Heart left ventricle (tissue), 16 donors: ENCODE measurements at regions not wholly inside any gene's neighbourhood (a gene's known extent, or its start where the extent isn't known, plus 50 kb on each side); places are given as distances from the start of the nearest gene placed in this dataset.

Experiments used
- ATAC-seq, 4 donors: fragments of 200-7000 bp; cut with Tn5 transposase; one replicate each; pipeline ENCODE4 v1.9.1; 2020 to 2022; ENCODE audit warnings: moderate library complexity in 4 of 4, mild to moderate bottlenecking in 3 of 4, moderate number of reproducible peaks in 1 of 4
- DNase-seq, 5 donors: peaks; one replicate each; pipeline ENCODE4 v3.0.0-alpha.2; 2020
- H3K27ac ChIP-seq, 12 donors: fragments of 200-600 bp; sonication (generic) in 4 of 12; one replicate each; pipeline versions ENCODE4 v1.5.0 to v1.8.0; 2016 to 2022; ENCODE audit warnings: mild to moderate bottlenecking in 2 of 12
- H3K27me3 ChIP-seq, 9 donors: fragments of 200-600 bp; sonication (generic) in 2 of 9; one replicate each; pipeline versions ENCODE4 v1.5.1 to v1.8.0; 2016 to 2022; ENCODE audit warnings: mild to moderate bottlenecking in 3 of 9
- H3K36me3 ChIP-seq, 9 donors: fragments of 200-600 bp; sonication (generic) in 2 of 9; one replicate each; pipeline versions ENCODE4 v1.5.0 to v1.8.0; 2018 to 2022; ENCODE audit warnings: mild to moderate bottlenecking in 2 of 9
- H3K4me1 ChIP-seq, 12 donors: fragments of 200-600 bp; sonication (generic) in 4 of 12; one replicate each; pipeline versions ENCODE4 v1.5.0 to v1.8.0; 2016 to 2022; ENCODE audit warnings: mild to moderate bottlenecking in 3 of 12
- H3K4me3 ChIP-seq, 12 donors: fragments of 200-600 bp; sonication (generic) in 4 of 12; one replicate each; pipeline versions ENCODE4 v1.5.0 to v1.8.0; 2017 to 2022; ENCODE audit warnings: mild to moderate bottlenecking in 9 of 12, moderate library complexity in 4 of 12
- H3K9me3 ChIP-seq, 12 donors: fragments of 200-600 bp; sonication (generic) in 4 of 12; one replicate each; pipeline versions ENCODE4 v1.5.0 to v1.8.0; 2016 to 2022; ENCODE audit warnings: mild to moderate bottlenecking in 1 of 12
- POLR2A ChIP-seq, 2 donors: fragments of 450-650 bp; IDR thresholded peaks; one replicate each; pipeline ENCODE4 v1.6.1; 2017; ENCODE audit warnings: antibody characterized with exemption in 2 of 2, mild to moderate bottlenecking in 2 of 2, moderate library complexity in 2 of 2
- WGBS, 4 donors: extraction: QIAGEN DNeasy Blood & Tissue Kit in 2 of 4; methylation state at CpG; one replicate each; pipeline versions ENCODE4 v1.1.5 to v1.1.7; 2013 to 2018; 5-methylcytosine and 5-hydroxymethylcytosine counted together
- intact Hi-C, 10 donors: fragments of 100-400 bp; cut with DNase I; formaldehyde crosslinking; loops; one replicate each; pipeline versions ENCODE4 v1.11.1 to v1.14.2; 2022
- TF ChIP-seq, protein P1 (sequence below), 12 donors: fragments of 200-600 bp; sonication (generic) in 4 of 12; IDR thresholded peaks; one replicate each; pipeline versions ENCODE4 v1.5.0 to v1.8.0; 2018 to 2022; ENCODE audit warnings: antibody characterized with exemption in 12 of 12, mild to moderate bottlenecking in 5 of 12
- donor health status: ischemic (EF 13 %, LVEDD 7.1; RV severe dilation, severe dysfunction).
- donor health status: healthy with polysubstance abuse.
- donor health status: DM: no; HTN: yes; CAD: no.
- donor health status: DM: no; HTN: no; CAD: no.
- donor health status: ischemic (EF 25% LVEDD 6.9; RV normal size, moderate dysfunction).
- donor health status: ischemic (EF 25% LVEDD 5.7; RV mildly dilated, moderate dysfunction).
- donor health status: healthy.
- donor health status: DM: yes; HTN: yes; CAD: no.
- donor health status: ischemic (EF 35%, LVEDD 5.7; RV mildly dilated, moderate dysfunction).
- donor health status: nonischemic (EF 11% LVEDD 7.7; RV severe dilation, severe dysfunction).
- donor health status: DM: yes; HTN: yes; CAD: no.
- donor health status: PGD.
- donor health status: ischemic (EF 29% LVEDD 5.4; RV normal size, mild dysfunction).
- donor health status: nonischemic (EF 23%, LVEDD 6.1; RV moderate dilation, normal function).

DNA sequence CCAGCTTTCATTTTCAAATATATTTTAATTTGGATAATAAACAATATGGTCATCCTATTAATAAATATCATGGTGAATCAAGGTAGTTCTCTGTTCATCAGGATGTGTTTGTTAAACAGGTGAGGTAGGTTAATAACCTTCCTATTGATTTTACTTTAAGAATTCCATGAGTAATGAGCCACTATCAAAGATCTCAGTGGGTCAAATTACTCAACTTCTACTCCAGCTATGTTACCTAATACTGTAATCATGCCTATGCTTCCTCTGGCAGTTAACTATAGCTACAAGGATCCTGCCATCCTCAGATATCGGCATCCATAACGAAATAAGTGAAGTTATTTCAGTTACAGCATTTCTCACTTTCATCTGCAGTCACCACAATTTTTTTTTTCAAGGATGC is 289.6 kb upstream of the SLC8A1 start:
- no peaks in the 10 kb centered on the region for H3K4me1 ChIP-seq
- H3K27me3 ChIP-seq, result no peaks in the 10 kb centered on the region
- no peaks in the 10 kb centered on the region for H3K9me3 ChIP-seq
- H3K4me3 ChIP-seq, result no peak overlapping the region
- WGBS, 4 donors, result 78 to 88% (median 84%) methylated on average over 2 of the region's 2 CpGs
- H3K27ac ChIP-seq, result no peak overlapping the region
- DNase-seq (no peak), ATAC-seq (no peak)
- intact Hi-C loops, result no loop called here
- TF ChIP-seq POLR2A (IDR thresholded peaks at IDR 0.05), result no peak
- TF ChIP-seq, protein P1, sequence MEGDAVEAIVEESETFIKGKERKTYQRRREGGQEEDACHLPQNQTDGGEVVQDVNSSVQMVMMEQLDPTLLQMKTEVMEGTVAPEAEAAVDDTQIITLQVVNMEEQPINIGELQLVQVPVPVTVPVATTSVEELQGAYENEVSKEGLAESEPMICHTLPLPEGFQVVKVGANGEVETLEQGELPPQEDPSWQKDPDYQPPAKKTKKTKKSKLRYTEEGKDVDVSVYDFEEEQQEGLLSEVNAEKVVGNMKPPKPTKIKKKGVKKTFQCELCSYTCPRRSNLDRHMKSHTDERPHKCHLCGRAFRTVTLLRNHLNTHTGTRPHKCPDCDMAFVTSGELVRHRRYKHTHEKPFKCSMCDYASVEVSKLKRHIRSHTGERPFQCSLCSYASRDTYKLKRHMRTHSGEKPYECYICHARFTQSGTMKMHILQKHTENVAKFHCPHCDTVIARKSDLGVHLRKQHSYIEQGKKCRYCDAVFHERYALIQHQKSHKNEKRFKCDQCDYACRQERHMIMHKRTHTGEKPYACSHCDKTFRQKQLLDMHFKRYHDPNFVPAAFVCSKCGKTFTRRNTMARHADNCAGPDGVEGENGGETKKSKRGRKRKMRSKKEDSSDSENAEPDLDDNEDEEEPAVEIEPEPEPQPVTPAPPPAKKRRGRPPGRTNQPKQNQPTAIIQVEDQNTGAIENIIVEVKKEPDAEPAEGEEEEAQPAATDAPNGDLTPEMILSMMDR (IDR thresholded peaks at IDR 0.05), result no peak
- H3K36me3 ChIP-seq, result no peaks in the 10 kb centered on the region

DNA sequence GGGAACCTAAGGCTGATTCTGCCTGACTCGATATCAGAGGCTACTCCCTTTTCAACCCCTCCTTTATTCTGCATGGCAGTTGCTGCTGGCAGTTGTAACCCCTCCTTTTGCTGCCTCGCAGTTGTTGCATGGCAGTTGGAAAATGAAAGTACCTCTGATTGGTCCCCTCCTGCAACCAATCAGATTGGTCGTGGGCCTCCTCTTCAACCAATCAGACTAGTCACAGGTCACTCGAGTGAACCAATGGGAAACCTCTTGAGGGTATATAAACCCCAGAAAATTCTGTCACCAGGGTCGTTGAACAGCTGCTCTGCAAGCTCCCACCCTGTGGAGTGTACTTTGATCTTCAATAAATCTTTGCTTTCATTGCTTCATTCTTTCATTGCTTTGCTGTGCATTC is 294.3 kb upstream of the SLC8A1 start:
- peak in 3 of 4 donors; percentile 54 to 91 (median 77) for ATAC-seq

DNA sequence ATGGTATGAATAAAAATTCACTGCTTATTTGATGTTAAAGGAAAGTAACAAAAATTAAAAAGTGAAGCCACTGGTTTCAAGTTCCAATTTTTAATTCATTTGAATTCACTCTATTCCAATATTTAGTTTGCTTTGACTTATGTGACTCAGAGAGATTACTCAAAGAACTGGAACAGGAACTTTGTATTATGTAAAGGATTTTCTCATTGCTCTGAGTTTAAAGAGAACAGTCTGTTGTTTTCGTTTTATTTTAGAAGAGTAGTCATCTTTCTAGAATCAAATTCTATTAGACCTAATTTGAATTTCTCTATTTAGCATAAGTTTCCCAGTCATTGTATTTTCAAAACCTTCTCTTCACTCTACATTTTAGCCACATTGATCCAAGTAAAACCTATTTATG is 300.1 kb upstream of the SLC8A1 start:
- Histone ChIP-seq H3K4me1 (peaks cover 0 to 12% (median 0%) of the 10 kb centered on the region in 12 donors), H3K4me3 (no peak overlapping the region), H3K9me3 (no peaks in the 10 kb centered on the region), H3K27me3 (no peaks in the 10 kb centered on the region), H3K36me3 (no peaks in the 10 kb centered on the region), H3K27ac (no peak overlapping the region)
- WGBS, 4 donors, result 48 to 64% (median 62%) methylated on average over 1 of the region's 1 CpG
- intact Hi-C loops, result loop anchor here in 5 of 10 donors (10.0 kb wide), 4 partner anchors 267 to 837 kb away; partner anchors contain the start of gene SLC8A1 (in 2 of the 5)
- DNase-seq (no peak), ATAC-seq (no peak)
- TF ChIP-seq, protein P1 (IDR thresholded peaks at IDR 0.05), result no peak
- no peak for TF ChIP-seq POLR2A (IDR thresholded peaks at IDR 0.05)

More for the DNA sequence above, 294.3 kb upstream of the SLC8A1 start:
- Histone ChIP-seq H3K4me3 (peak overlapping the region in 2 of 12 donors; percentile 10 to 35), H3K27ac (no peak overlapping the region), H3K9me3 (no peaks in the 10 kb centered on the region), H3K27me3 (no peaks in the 10 kb centered on the region), H3K36me3 (no peaks in the 10 kb centered on the region), H3K4me1 (no peaks in the 10 kb centered on the region)
- 58 to 87% (median 74%) methylated on average over 5 of the region's 5 CpGs for WGBS, 4 donors
- TF ChIP-seq, protein P1 (IDR thresholded peaks at IDR 0.05), result no peak
- no peak for TF ChIP-seq POLR2A (IDR thresholded peaks at IDR 0.05)
- DNase-seq, result peak in 4 of 5 donors; percentile 29 to 62 (median 33)
- intact Hi-C loops, result no loop called here

DNA sequence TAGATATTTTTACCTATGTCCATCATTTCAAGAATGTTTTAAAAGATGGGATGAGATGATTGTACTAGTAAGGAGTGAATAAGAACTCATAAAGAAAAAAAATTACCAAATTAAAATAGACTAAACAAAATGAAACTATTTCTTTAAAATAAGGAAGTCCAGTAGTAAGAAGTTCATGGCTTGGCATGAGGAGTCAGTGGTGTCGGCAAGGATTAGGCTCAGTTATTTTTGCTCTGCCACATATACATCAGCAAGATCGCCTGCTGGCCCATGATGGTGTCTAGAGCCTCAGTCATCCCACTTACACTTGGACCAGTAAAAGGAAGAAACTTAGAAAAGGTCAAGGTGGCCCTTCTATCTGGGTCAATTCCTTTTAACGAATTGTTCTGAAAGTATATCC is 300.9 kb upstream of the SLC8A1 start:
- DNase-seq, result no peak
- Histone ChIP-seq H3K4me3 (no peak overlapping the region), H3K27ac (no peak overlapping the region), H3K27me3 (no peaks in the 10 kb centered on the region), H3K9me3 (no peaks in the 10 kb centered on the region), H3K4me1 (peaks cover 0 to 12% (median 0%) of the 10 kb centered on the region in 12 donors), H3K36me3 (no peaks in the 10 kb centered on the region)
- intact Hi-C loops, result loop anchor here in 5 of 10 donors (10.0 kb wide), 4 partner anchors 268 to 838 kb away; partner anchors contain the start of gene SLC8A1 (in 2 of the 5)
- TF ChIP-seq POLR2A (IDR thresholded peaks at IDR 0.05), result no peak
- TF ChIP-seq, protein P1 (IDR thresholded peaks at IDR 0.05), result no peak
- no peak for ATAC-seq
- 49 to 63% (median 54%) methylated on average over 3 of the region's 3 CpGs for WGBS, 4 donors
